Erythroblast (primary cell): ENCODE measurements at regions not wholly inside any gene's neighbourhood (a gene's known extent, or its start where the extent isn't known, plus 50 kb on each side); places are given as distances from the start of the nearest gene placed in this dataset.

ENCODE experiments used
- GATA1 ChIP-seq: IDR thresholded peaks from 2 replicates; pipeline ENCODE4 v1.6.1; 2011; ENCODE audit warnings: low read depth, mild to moderate bottlenecking, control low read depth, low read length, moderate library complexity
- POLR2A ChIP-seq: IDR thresholded peaks from 2 replicates; pipeline ENCODE4 v1.6.1; 2011; ENCODE audit warnings: mild to moderate bottlenecking, low read length

DNA sequence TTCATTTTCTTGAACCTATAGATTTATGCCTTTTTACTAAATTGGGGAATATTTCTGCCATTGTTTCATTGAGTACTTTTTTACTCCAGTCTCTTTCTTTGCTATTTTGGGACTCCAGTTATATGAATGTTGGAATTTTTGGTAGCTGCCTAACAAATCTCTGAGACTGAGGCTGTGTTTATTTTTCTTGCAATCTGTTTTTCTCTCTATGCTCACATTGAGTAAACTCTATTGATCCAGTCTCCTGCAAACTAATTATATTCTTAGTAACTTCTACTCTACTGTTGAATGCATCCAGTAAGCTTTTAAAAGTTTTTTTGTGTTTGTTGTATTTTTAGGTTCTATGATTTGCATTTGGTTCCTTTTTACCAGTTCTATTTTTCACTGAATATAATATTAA, 903.4 kb upstream of the GJE1 start:
- TF ChIP-seq POLR2A: no peak
- TF ChIP-seq GATA1: no peak
